Choroid plexus epithelial cell (primary cell): ENCODE measurements at regions not wholly inside any gene's neighbourhood (a gene's known extent, or its start where the extent isn't known, plus 50 kb on each side); places are given as distances from the start of the nearest gene placed in this dataset.

Experiments used
- DNase-seq: peaks from one replicate; pipeline ENCODE4 v3.0.0-alpha.2; 2010; ENCODE audit warnings: low read depth
- H3K4me3 ChIP-seq: 2 replicates; pipeline ENCODE4 v1.5.1; 2011; ENCODE audit warnings: low read depth, mild to moderate bottlenecking, control low read depth, low read length, moderate library complexity
- TF ChIP-seq, protein P1 (sequence below): conservative IDR thresholded peaks from 2 replicates; pipeline ENCODE4 v1.5.1; 2011; ENCODE audit warnings: low read depth, mild to moderate bottlenecking, control low read depth, inconsistent platforms, low read length, moderate library complexity

DNA sequence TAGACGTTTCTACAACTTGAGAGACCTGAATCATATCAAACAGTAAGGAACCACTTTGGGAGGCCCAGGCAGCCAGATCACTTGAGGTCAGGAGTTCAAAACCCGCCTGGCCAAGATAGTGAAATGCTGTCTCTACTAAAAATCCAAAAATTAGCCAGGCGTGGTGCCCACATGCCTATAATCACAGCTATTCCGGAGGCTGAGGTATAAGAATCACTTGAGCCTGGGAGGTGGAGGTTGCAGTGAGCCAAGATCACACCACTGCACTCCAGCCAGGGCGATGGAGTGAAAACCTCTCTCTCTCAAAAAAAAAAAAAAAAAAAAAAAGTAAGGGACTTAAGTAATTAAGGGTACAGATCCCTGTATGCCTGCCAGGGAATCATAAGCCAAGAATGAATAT is 103.4 kb upstream of the NUDT7 start:
- no peak for DNase-seq
- no peak overlapping the region for H3K4me3 ChIP-seq
- TF ChIP-seq, protein P1, sequence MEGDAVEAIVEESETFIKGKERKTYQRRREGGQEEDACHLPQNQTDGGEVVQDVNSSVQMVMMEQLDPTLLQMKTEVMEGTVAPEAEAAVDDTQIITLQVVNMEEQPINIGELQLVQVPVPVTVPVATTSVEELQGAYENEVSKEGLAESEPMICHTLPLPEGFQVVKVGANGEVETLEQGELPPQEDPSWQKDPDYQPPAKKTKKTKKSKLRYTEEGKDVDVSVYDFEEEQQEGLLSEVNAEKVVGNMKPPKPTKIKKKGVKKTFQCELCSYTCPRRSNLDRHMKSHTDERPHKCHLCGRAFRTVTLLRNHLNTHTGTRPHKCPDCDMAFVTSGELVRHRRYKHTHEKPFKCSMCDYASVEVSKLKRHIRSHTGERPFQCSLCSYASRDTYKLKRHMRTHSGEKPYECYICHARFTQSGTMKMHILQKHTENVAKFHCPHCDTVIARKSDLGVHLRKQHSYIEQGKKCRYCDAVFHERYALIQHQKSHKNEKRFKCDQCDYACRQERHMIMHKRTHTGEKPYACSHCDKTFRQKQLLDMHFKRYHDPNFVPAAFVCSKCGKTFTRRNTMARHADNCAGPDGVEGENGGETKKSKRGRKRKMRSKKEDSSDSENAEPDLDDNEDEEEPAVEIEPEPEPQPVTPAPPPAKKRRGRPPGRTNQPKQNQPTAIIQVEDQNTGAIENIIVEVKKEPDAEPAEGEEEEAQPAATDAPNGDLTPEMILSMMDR, result no peak

- DNase-seq, result no peak
- no peak overlapping the region for H3K4me3 ChIP-seq
- TF ChIP-seq, protein P1, result no peak
Measured at GRCh38 chr16:77624085-77624484, 98.2 kb upstream of the NUDT7 start.

- no peak for DNase-seq
- TF ChIP-seq, protein P1, result no peak
- H3K4me3 ChIP-seq, result no peak overlapping the region
Measured at GRCh38 chr16:77636615-77637014, 85.7 kb upstream of the NUDT7 start.

DNA sequence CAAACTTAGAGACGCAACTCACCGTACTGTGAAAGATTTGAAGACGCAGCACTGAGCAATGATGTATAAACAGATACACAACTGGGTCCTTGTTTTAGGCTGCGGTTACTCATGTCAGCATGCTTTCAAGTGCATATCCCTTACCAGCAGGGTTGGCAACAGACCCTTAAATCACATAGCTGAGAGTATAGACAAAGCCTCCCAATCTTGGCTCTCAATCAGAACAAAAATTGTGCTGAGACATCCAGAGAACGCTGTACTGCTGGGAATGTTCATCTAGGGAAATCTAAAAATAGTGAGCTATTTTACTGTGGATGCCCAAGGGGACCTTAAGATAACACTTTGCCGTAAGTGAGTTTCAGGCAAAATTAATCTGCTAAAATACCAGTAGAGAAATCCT is 84.4 kb upstream of the NUDT7 start:
- peak; percentile 65 for DNase-seq
- TF ChIP-seq, protein P1, result no peak
- H3K4me3 ChIP-seq, result no peak overlapping the region

- H3K4me3 ChIP-seq, result no peak overlapping the region
- DNase-seq, result no peak
- TF ChIP-seq, protein P1, result no peak
Measured at GRCh38 chr16:77643176-77643575, 79.1 kb upstream of the NUDT7 start.

- no peak overlapping the region for H3K4me3 ChIP-seq
- peak; percentile 8 for DNase-seq
- TF ChIP-seq, protein P1, result no peak
Measured at GRCh38 chr16:77645764-77646163, 76.5 kb upstream of the NUDT7 start.

- DNase-seq, result peak; percentile 28
- TF ChIP-seq, protein P1, result no peak
Measured at GRCh38 chr16:77647726-77648125, 74.6 kb upstream of the NUDT7 start.

More at GRCh38 chr16:77647726-77648125, 74.6 kb upstream of the NUDT7 start:
- no peak overlapping the region for H3K4me3 ChIP-seq
